ENCODE measurements at regions not wholly inside any gene's neighbourhood (a gene's known extent, or its start where the extent isn't known, plus 50 kb on each side); places are given as distances from the start of the nearest gene placed in this dataset.

GRCh38 chr5:122561209-122561608 lies 213.7 kb upstream of the SNX2 start:
- no peak for TF ChIP-seq CTCF (IDR thresholded peaks at IDR 0.05; ENCODE audit: borderline replicate concordance, insufficient read depth, low read depth, low read length)

DNA sequence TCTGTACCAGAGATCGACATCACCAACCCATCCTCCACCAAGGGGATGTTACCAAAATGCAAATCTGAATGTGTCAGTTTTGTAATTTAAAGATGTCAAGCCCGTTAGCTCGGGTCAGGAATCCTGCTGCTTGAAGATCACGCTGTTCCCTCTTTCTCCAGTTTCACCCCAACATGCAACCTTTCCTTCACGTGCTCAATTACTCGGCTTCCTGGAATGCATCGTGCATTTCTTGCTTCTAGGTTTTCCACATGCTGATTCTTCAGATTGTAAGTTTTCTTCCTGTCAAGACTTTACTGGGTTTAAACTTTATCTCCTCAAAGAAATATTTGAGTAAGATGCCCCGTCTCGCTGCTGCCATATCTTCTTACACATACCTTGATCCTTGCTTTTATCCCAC lies 209.5 kb upstream of the SNX2 start:
- TF ChIP-seq CTCF (IDR thresholded peaks at IDR 0.05; ENCODE audit: borderline replicate concordance, insufficient read depth, low read depth, low read length) = no peak
- no peak overlapping the region for H3K4me3 ChIP-seq (ENCODE audit: low read depth, low read length)

More at GRCh38 chr5:122561209-122561608, 213.7 kb upstream of the SNX2 start:
- no peak overlapping the region for H3K4me3 ChIP-seq (ENCODE audit: low read depth, low read length)

DNA sequence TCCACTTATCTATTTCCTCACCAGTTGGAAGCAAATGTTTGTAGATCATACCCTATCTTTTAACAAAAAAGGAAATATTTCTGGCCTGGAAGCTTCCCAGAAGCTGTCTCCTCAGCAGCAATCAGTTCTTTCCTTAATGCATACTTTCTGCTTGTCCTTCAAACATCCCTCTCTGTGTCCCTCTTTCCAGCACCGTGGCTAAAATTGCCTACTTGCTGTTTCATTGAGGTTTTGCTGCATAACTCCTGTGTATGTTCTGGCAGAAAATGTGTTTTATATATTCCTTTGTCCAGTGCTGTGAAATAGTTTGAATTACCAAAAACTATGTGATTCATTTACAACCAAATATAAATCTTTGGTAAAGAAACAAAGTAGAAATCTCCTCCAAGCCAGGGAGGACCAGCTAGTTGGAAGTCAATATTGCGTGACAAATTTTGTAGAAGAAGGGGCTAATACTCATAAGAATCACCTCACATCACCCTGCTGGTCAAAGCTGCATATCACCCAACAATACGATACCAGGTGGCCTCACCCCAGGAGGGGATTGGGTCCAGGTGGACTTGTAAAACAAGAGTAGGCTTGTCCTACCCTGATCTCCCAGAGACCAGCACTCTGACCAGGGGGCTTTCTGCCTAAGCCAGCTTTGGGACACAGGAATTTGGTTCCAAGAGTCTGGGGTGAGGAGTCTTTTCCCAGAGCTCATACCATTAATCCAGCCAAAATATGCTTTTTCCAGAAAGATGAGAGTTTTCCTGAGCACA lies 198.4 kb upstream of the SNX2 start:
- no peak for TF ChIP-seq CTCF (IDR thresholded peaks at IDR 0.05; ENCODE audit: borderline replicate concordance, insufficient read depth, low read depth, low read length)
- no peak overlapping the region for H3K4me3 ChIP-seq (ENCODE audit: low read depth, low read length)

DNA sequence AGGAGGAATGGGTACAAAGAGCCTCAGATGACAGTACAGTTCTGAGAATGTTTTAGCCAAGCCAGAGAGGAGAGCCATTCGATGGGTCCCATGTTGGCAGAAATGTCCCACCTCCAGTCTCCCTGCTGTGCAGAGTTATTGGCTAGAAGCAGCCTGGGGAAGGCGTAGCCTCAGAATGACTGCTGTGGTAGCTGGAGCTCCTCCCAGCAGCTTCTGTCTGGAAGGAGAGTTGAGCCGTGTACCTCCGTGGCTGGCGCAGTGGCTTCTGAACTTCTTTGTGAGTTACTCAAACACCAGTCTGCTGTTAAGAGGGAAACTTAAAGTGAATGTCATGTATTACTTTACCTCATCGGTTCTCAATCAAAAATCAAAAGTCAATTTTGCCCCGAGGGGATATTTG lies 193.3 kb upstream of the SNX2 start:
- H3K4me3 ChIP-seq (ENCODE audit: low read depth, low read length) = no peak overlapping the region
- no peak for TF ChIP-seq CTCF (IDR thresholded peaks at IDR 0.05; ENCODE audit: borderline replicate concordance, insufficient read depth, low read depth, low read length)

GRCh38 chr5:122584411-122585300 lies 190.2 kb upstream of the SNX2 start:
- H3K4me3 ChIP-seq (ENCODE audit: low read depth, low read length) = peak overlapping the region; percentile 5
- TF ChIP-seq CTCF (IDR thresholded peaks at IDR 0.05; ENCODE audit: borderline replicate concordance, insufficient read depth, low read depth, low read length) = no peak

DNA sequence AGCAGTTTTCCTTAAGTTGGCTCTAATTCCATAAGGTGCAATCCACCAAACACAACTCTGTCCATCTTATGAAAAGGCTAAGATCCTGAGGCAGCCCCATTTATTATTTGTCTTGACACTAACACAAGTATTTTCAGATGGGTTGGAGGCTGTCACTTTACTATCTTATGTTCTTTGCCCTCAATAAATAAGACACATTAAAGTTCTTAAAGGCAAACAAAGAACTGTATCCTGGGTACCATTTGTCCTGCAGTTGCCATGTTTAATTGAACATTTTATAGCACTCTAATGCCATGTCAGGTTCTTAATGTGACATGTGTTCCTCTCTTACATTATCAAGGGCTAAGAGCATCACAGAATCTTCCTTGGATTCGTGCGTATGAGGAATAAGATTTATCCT lies 189.5 kb upstream of the SNX2 start:
- H3K4me3 ChIP-seq (ENCODE audit: low read depth, low read length) = no peak overlapping the region
- no peak for TF ChIP-seq CTCF (IDR thresholded peaks at IDR 0.05; ENCODE audit: borderline replicate concordance, insufficient read depth, low read depth, low read length)

All from GM12875 (cell line).